ENCODE measurements at regions not wholly inside any gene's neighbourhood (a gene's known extent, or its start where the extent isn't known, plus 50 kb on each side); places are given as distances from the start of the nearest gene placed in this dataset.

GRCh38 chr2:794554-795241, 117.5 kb upstream of the TMEM18 start:
- no peak for DNase-seq (ENCODE audit: low read depth, low spot score)

GRCh38 chr2:793236-793635, 116.0 kb upstream of the TMEM18 start:
- no peak for DNase-seq (ENCODE audit: low read depth, low spot score)
- H3K27ac ChIP-seq: no peak overlapping the region

More at GRCh38 chr2:794554-795241, 117.5 kb upstream of the TMEM18 start:
- H3K27ac ChIP-seq: no peak overlapping the region

DNA sequence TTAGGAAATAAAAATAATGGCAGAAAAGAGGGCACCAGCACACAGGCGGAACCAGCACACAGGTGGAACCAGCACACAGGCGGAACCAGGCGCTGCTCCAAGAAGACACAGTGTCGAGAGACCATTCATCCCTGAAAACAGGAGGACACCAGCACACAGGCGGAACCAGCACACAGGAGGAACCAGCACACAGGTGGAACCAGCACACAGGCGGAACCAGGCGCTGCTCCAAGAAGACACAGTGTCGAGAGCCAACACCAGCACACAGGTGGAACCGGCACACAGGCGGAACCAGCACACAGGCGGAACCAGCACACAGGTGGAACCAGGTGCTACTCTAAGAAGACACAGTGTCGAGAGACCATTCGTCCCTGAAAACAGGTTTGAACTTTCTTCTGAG, 115.5 kb upstream of the TMEM18 start:
- no peak overlapping the region for H3K27ac ChIP-seq
- no peak for DNase-seq (ENCODE audit: low read depth, low spot score)

DNA sequence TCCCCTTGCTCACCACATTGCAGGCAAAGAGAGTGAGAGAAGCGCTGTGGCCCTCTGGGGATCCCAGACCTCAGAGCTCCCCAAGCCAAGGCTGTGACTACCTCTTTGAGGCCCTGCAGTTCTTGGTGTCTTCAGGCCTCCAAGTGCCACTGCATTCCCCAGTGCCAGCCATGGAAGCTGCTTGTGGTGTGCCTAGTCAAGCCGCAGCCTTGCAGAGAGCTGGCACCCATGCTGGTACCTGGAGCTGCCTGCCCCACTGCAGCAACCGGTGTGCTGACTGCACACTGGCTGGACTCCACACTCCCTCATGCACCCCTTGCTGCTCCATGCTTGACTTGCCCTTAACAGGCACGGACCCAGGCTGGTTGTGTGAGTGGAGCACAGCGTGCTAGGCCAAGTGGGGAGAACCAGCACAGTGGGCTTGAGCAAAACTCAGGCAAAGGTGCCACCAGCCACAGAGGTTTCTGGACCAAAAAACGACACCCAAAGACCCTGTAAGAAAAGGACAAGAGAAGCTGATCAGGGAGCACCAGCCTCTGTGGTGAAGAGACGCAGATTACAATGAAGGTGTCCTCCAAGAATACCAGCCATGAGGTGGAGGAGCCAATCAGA, 113.5 kb upstream of the TMEM18 start:
- DNase-seq (ENCODE audit: low read depth, low spot score): no peak
- H3K27ac ChIP-seq: no peak overlapping the region

DNA sequence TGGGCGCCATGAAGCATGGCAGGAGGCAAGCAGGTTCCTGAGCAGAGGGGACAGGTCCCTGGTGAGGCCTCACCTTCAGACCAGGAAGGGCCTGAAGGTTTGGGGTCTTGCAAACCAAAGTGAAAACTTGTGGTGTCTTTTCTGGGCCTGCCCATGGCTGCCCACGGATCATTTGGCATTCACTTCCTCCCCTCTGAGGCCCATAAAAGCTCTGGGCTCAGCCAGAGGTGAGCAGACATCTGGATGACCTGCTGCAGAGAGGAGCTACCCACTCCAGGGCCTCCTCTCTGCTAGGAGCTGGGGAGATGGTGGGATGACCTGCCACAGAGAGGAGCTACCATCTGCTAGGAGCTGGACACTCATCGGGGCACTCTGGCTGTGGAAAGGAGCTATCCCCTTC, 112.9 kb upstream of the TMEM18 start:
- DNase-seq (ENCODE audit: low read depth, low spot score): no peak
- H3K27ac ChIP-seq: no peak overlapping the region

GRCh38 chr2:789529-789928, 112.3 kb upstream of the TMEM18 start:
- no peak overlapping the region for H3K27ac ChIP-seq
- no peak for DNase-seq (ENCODE audit: low read depth, low spot score)

- no peak overlapping the region for H3K27ac ChIP-seq
- no peak for DNase-seq (ENCODE audit: low read depth, low spot score)
Measured at GRCh38 chr2:788227-789032, 111.2 kb upstream of the TMEM18 start.

DNA sequence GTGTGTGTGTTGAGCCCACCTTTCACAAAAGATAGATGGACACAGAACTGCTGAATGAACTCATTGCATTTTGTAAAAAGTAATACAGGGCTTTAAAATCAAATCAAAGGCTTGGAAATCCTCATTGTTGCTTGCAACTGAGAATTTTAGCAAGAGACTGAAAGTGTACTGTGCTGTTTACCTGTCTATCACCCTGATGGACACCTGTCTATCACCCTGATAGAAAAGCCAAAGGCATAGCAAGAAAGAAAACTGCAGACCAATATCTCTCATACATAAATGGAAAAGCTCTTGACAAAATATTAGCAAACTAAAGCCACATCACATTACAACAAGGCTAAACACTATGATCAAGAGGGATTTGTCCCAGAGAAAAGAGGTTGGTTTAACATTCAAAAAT, 107.5 kb upstream of the TMEM18 start:
- DNase-seq (ENCODE audit: low read depth, low spot score): no peak
- no peak overlapping the region for H3K27ac ChIP-seq

- H3K27ac ChIP-seq: no peak overlapping the region
- DNase-seq (ENCODE audit: low read depth, low spot score): no peak
Measured at GRCh38 chr2:780581-780980, 103.4 kb upstream of the TMEM18 start.

DNA sequence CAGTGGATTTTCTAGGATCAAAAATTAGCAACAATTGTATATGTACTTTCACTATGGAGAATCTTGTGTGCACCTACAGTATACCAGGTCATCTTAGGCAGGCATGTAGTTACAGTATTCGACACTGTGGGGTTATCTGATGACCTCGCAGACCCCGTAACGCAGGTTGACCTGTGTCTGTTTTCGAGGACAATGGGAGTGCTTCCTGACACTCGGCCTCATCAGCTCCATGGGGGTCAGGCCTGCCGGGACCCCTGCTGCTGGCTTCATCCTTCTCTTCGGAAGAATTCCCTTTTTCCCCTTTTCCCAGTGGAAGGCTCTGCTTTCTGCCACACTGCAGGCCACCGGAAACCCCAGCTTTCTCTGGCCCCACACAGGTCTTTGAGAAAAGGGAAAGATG, 102.8 kb upstream of the TMEM18 start:
- no peak overlapping the region for H3K27ac ChIP-seq
- DNase-seq (ENCODE audit: low read depth, low spot score): no peak

DNA sequence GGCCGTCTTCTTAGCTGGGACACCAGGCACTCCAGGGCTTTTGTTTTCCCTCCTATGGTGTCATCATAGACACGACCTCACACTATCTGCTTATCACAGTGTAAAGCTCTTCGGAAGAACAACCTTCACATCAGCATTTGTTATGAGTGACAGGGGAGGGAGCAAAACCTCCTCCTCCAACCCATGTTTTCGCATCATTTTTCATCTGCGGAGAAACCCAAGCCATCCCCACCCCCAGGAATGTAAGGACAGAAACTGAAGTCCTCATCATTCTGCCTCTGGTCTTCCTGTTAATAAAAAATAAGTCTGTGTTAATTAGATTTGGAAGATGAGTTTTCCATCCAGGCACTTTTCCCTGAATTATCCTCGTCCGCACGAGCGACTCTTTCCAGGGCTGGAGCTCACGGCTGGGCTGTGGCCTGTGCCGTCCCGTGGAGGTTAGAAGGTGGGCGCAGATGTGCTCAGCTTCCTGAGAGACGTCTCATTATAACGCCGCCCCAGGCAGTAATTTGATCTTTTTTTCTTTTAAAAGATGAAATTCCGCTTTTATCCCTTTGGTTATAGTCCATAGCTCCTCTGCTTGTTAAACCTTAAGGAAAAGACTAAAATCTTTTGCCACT, 101.6 kb upstream of the TMEM18 start:
- no peak overlapping the region for H3K27ac ChIP-seq
- no peak for DNase-seq (ENCODE audit: low read depth, low spot score)

- no peak for DNase-seq (ENCODE audit: low read depth, low spot score)
- H3K27ac ChIP-seq: no peak overlapping the region
Measured at GRCh38 chr2:777546-777945, 100.3 kb upstream of the TMEM18 start.

DNA sequence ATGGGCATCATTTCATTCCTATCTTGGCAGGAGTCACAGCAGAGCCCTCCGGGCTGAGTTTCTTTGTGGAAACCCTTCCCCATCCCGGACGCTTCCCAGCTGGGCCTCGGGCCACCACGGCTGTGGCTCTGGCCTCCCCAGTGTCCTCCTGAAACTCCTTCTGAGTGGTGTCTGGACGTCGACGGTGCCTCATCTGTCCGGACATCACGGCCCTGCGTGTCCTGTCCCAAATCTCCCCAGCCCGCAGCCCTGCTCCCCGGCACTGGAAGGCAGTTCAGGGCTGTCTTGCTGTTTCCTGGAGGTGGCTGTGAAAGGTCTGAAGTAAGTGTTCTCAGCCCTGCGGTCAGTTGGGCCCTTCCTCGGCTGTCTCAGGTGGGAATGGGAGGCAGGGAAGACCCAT, 99.8 kb upstream of the TMEM18 start:
- no peak overlapping the region for H3K27ac ChIP-seq
- DNase-seq (ENCODE audit: low read depth, low spot score): no peak

- no peak overlapping the region for H3K27ac ChIP-seq
- DNase-seq (ENCODE audit: low read depth, low spot score): no peak
Measured at GRCh38 chr2:776487-776886, 99.3 kb upstream of the TMEM18 start.

DNA sequence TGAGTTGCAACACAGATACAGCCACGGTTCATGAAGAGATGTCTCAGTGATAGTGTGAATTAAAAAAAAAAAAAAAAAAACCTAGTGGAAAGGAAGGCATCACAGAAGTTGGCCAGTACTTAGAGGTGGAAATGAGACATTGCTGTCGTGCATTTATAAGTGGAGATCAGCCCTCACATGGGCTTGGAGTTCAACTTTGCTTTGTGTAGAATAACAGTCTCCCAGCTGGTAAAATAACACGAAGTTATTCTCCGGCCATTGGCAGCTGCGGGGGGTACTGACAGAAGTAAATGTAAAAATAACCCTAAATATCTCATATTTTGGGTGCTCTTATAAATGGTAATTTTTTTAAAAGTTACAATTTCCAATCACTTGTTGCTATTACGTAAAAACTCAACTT, 98.8 kb upstream of the TMEM18 start:
- DNase-seq (ENCODE audit: low read depth, low spot score): no peak
- H3K27ac ChIP-seq: no peak overlapping the region

DNA sequence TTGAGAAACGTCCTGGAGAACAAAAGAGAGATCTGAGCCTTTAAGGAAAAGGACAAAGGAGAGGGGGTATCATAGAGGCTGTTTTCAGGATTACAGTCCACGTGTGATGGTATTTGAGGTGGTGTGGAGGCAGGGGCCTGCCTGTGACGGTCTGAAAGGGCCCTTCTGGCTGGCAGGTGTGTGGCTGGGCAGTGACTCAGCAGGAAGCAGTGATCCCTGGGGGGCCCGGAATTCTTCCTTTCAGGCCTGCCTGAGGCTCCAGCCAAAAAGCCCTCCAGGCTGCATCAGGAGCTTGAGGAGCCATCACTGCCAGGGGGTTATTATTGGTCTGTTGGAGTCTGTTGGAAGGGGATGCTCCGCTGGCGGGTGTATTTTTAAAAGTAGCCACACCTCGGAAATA, 97.2 kb upstream of the TMEM18 start:
- DNase-seq (ENCODE audit: low read depth, low spot score): no peak
- no peak overlapping the region for H3K27ac ChIP-seq

DNA sequence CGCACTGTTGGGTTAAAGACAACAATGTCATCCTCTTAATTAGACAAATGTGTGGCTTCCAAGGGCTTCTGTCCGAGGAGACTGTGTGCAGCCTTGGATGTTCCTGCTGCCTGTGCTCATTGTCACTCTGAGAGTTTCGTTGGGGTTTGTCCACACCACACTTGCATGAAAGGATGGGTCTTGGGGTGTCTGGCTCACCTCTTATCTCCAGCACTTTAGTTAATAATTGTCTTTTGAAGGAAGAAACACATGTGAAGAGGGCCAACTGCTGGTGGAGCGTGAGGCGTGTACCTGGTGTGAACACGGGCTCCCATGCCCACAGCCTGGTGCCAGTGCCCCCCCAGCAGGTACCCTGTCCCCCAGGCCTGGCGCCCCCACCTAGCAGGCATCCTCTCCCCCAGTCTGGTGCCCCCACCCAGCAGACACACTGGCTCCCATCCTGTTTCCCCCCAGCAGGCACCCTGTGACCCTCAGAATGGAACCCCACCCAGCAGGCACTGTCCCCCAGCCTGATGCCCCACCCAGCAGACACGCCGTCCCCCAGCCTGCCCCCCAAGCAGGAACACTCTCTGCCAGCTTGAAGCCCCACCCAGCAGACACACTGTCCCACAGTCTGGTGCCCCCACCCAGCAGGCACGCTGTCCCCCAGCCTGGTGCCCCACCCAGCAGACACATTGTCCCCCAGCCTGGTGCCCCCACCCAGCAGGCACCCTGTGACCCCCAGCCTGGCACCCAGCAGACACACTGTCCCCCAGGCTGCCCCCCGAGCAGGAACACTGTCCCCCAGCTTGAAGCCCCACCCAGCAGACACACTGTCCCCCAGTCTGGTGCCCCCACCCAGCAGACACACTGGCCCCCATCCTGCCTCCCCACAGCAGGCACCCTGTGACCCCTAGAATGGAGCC, 96.3 kb upstream of the TMEM18 start:
- DNase-seq (ENCODE audit: low read depth, low spot score): no peak
- no peak overlapping the region for H3K27ac ChIP-seq

DNA sequence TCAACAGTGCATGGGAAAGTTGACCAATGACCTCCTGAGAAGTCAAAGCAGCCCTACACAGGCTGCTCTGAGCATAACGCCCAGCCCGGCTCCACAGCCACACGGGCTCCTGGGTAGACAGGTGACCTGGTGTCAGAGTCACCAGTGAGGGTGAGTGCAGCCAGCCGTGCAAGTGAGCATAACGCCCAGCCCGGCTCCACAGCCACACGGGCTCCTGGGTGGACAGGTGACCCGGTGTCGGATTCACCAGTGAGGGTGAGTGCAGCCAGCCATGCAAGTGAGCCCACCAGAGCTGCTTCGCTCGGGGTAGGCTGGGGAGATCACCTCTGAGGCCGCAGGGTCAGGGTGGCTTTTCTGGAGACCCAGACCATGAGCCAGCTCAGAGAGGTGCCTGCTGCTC, 94.3 kb upstream of the TMEM18 start:
- no peak overlapping the region for H3K27ac ChIP-seq
- DNase-seq (ENCODE audit: low read depth, low spot score): no peak

- H3K27ac ChIP-seq: no peak overlapping the region
- no peak for DNase-seq (ENCODE audit: low read depth, low spot score)
Measured at GRCh38 chr2:770776-771175, 93.6 kb upstream of the TMEM18 start.

- H3K27ac ChIP-seq: no peak overlapping the region
Measured at GRCh38 chr2:769771-770170, 92.6 kb upstream of the TMEM18 start.

More at GRCh38 chr2:769771-770170, 92.6 kb upstream of the TMEM18 start:
- no peak for DNase-seq (ENCODE audit: low read depth, low spot score)
